PC-9 (cell line): ENCODE measurements at regions not wholly inside any gene's neighbourhood (a gene's known extent, or its start where the extent isn't known, plus 50 kb on each side); places are given as distances from the start of the nearest gene placed in this dataset.

Source experiments
- EZH2 ChIP-seq: fragments of 200-600 bp; sonication (generic); IDR thresholded peaks from 2 replicates; pipeline ENCODE4 v1.8.0; 2017; ENCODE audit warnings: antibody characterized with exemption, low read depth
- TF ChIP-seq, protein P1 (sequence below): fragments of 200-600 bp; sonication (generic); conservative IDR thresholded peaks from 2 replicates; pipeline ENCODE4 v1.6.1; 2017; ENCODE audit warnings: mixed run types, antibody characterized with exemption, mild to moderate bottlenecking, moderate library complexity

DNA sequence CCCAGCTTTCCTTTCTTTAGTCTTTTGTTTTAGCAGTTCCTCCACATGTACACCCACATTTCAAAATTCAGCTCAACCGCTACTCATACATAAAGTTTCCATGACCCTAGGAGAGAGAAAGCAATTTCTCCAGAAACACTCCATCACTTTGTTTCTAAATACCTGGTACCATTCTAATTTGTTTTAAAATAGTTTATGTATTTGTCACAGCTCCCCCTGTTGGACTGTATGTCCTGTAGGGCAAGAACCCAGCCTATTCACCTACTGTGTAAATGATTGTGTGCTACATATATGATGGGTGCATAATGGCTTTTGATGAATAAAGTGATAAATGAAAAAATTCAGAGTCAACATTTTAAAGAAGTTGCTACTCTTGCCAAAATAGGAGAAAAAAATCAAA lies 139.1 kb downstream of the COX7C start:
- TF ChIP-seq, protein P1, sequence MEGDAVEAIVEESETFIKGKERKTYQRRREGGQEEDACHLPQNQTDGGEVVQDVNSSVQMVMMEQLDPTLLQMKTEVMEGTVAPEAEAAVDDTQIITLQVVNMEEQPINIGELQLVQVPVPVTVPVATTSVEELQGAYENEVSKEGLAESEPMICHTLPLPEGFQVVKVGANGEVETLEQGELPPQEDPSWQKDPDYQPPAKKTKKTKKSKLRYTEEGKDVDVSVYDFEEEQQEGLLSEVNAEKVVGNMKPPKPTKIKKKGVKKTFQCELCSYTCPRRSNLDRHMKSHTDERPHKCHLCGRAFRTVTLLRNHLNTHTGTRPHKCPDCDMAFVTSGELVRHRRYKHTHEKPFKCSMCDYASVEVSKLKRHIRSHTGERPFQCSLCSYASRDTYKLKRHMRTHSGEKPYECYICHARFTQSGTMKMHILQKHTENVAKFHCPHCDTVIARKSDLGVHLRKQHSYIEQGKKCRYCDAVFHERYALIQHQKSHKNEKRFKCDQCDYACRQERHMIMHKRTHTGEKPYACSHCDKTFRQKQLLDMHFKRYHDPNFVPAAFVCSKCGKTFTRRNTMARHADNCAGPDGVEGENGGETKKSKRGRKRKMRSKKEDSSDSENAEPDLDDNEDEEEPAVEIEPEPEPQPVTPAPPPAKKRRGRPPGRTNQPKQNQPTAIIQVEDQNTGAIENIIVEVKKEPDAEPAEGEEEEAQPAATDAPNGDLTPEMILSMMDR: no peak
- no peak for TF ChIP-seq EZH2
